Esophagus muscularis mucosa (tissue), 4 donors: ENCODE measurements at regions not wholly inside any gene's neighbourhood (a gene's known extent, or its start where the extent isn't known, plus 50 kb on each side); places are given as distances from the start of the nearest gene placed in this dataset.

Source experiments
- DNase-seq: peaks from one replicate; pipeline ENCODE4 v3.0.0-alpha.2; 2017; ENCODE audit errors: extremely low spot score
- H3K27ac ChIP-seq, 4 donors: fragments of 200-600 bp; sonication (generic); replicated peaks in 1 of 4; 1 replicate in 3 of 4; 2 replicates in 1 of 4; pipeline ENCODE4 v1.5.1; 2016 to 2019; ENCODE audit warnings: mild to moderate bottlenecking in 1 of 4
- H3K27me3 ChIP-seq, 4 donors: fragments of 200-600 bp; sonication (generic); one replicate each; pipeline versions ENCODE4 v1.5.1 to v1.6.0; 2016 to 2019
- H3K36me3 ChIP-seq, 4 donors: fragments of 200-600 bp; sonication (generic); one replicate each; pipeline ENCODE4 v1.5.1; 2016 to 2019
- H3K4me1 ChIP-seq, 4 donors: fragments of 200-600 bp; sonication (generic); one replicate each; pipeline ENCODE4 v1.5.1; 2016 to 2019
- H3K4me3 ChIP-seq, 4 donors: fragments of 200-600 bp; sonication (generic); 1 replicate in 2 of 4; 2 replicates in 2 of 4; pipeline ENCODE4 v1.5.1; 2016 to 2019; ENCODE audit warnings: mild to moderate bottlenecking in 4 of 4, moderate library complexity in 1 of 4
- H3K9me3 ChIP-seq, 4 donors: fragments of 200-600 bp; sonication (generic); 1 replicate in 3 of 4; 2 replicates in 1 of 4; pipeline ENCODE4 v1.5.1; 2016 to 2019
- EP300 ChIP-seq: sonication (generic); formaldehyde crosslinking; IDR thresholded peaks from one replicate; pipeline ENCODE4 v1.6.1; 2017; ENCODE audit warnings: antibody characterized with exemption
- POLR2A ChIP-seq: fragments of 450-650 bp; IDR thresholded peaks from one replicate; pipeline ENCODE4 v1.6.1; 2017; ENCODE audit warnings: antibody characterized with exemption, moderate library complexity, mild to moderate bottlenecking, low read depth
- POLR2AphosphoS5 ChIP-seq, 2 donors: sonication (generic); formaldehyde crosslinking; IDR thresholded peaks; one replicate each; pipeline ENCODE4 v1.6.1; 2017; ENCODE audit warnings: antibody characterized with exemption in 2 of 2
- WGBS: methylation state at CpG from one replicate; pipeline ENCODE4 v1.1.5; 2018; 5-methylcytosine and 5-hydroxymethylcytosine counted together
- intact Hi-C: fragments of 100-400 bp; cut with DNase I; formaldehyde crosslinking; loops from one replicate; pipeline ENCODE4 v1.15.1; 2023
- TF ChIP-seq, protein P1 (sequence below), 3 experiments: fragments of 200-600 bp in 2 of 3; fragments of 450-650 bp in 1 of 3; sonication (generic) in 2 of 3; IDR thresholded peaks; one replicate each; pipeline ENCODE4 v1.5.1; 2017 to 2019; ENCODE audit warnings: antibody characterized with exemption in 3 of 3, mild to moderate bottlenecking in 2 of 3, moderate library complexity in 1 of 3

GRCh38 chr15:95304151-95304946, 1026.2 kb upstream of the NR2F2 start:
- 41% methylated on average over 12 of the region's 12 CpGs for WGBS
- no peaks in the 10 kb centered on the region for H3K36me3 ChIP-seq
- H3K4me3 ChIP-seq: peak overlapping the region in 2 of 4 donors; percentile 8 to 21
- H3K4me1 ChIP-seq: peaks cover 11 to 13% (median 12%) of the 10 kb centered on the region in 4 donors
- H3K9me3 ChIP-seq: no peaks in the 10 kb centered on the region
- intact Hi-C loops: no loop called here
- DNase-seq: no peak
- TF ChIP-seq, protein P1, sequence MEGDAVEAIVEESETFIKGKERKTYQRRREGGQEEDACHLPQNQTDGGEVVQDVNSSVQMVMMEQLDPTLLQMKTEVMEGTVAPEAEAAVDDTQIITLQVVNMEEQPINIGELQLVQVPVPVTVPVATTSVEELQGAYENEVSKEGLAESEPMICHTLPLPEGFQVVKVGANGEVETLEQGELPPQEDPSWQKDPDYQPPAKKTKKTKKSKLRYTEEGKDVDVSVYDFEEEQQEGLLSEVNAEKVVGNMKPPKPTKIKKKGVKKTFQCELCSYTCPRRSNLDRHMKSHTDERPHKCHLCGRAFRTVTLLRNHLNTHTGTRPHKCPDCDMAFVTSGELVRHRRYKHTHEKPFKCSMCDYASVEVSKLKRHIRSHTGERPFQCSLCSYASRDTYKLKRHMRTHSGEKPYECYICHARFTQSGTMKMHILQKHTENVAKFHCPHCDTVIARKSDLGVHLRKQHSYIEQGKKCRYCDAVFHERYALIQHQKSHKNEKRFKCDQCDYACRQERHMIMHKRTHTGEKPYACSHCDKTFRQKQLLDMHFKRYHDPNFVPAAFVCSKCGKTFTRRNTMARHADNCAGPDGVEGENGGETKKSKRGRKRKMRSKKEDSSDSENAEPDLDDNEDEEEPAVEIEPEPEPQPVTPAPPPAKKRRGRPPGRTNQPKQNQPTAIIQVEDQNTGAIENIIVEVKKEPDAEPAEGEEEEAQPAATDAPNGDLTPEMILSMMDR (IDR thresholded peaks at IDR 0.05): no peak
- no peak for TF ChIP-seq EP300
- peak; percentile 30 to 44 for TF ChIP-seq POLR2AphosphoS5 (IDR thresholded peaks at IDR 0.05)
- no peak for TF ChIP-seq POLR2A
- H3K27me3 ChIP-seq: no peaks in the 10 kb centered on the region
- H3K27ac ChIP-seq: peak overlapping the region; percentile 59 to 72 (median 72)

- 57% methylated on average over 4 of the region's 4 CpGs for WGBS
- Histone ChIP-seq H3K27me3 (no peaks in the 10 kb centered on the region), H3K36me3 (no peaks in the 10 kb centered on the region), H3K9me3 (no peaks in the 10 kb centered on the region), H3K27ac (peak overlapping the region; percentile 59 to 72 (median 72)), H3K4me3 (peak overlapping the region in 1 of 4 donors; percentile 8), H3K4me1 (peaks cover 11 to 13% (median 12%) of the 10 kb centered on the region in 4 donors)
- DNase-seq: no peak
- no peak for TF ChIP-seq POLR2A
- no peak for TF ChIP-seq POLR2AphosphoS5 (IDR thresholded peaks at IDR 0.05)
- no peak for TF ChIP-seq EP300
- TF ChIP-seq, protein P1 (IDR thresholded peaks at IDR 0.05): no peak
- intact Hi-C loops: no loop called here
Observed at GRCh38 chr15:95304947-95305400, 1025.5 kb upstream of the NR2F2 start.

GRCh38 chr15:95307115-95307514, 1023.4 kb upstream of the NR2F2 start:
- TF ChIP-seq POLR2A (no peak), POLR2AphosphoS5 (IDR thresholded peaks at IDR 0.05) (no peak), EP300 (no peak)
- TF ChIP-seq, protein P1 (IDR thresholded peaks at IDR 0.05): no peak
- intact Hi-C loops: no loop called here
- DNase-seq: no peak
- Histone ChIP-seq H3K4me3 (no peak overlapping the region), H3K27me3 (no peaks in the 10 kb centered on the region), H3K9me3 (no peaks in the 10 kb centered on the region), H3K36me3 (no peaks in the 10 kb centered on the region), H3K27ac (no peak overlapping the region), H3K4me1 (peaks cover 9 to 13% (median 11%) of the 10 kb centered on the region in 4 donors)
- WGBS: 94% methylated on average over 4 of the region's 4 CpGs

DNA sequence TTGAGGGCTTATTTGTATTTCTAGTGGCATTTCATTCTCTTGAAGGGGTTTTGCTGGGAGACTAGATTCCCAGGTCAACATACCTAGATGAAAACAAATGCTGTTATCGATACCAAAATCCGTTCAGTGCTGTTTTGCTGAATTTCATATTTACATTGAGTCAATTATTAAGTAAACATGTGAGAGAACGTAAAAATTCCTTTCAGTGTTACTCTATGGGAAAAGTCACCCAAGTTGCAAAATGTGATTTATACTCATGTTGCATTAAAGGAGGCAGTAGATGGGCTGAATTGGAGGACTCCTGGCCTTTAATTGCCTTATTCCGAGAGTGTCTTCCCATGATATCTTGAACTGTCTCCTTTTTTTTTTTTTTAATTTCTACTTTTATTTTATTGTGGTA, 1011.3 kb upstream of the NR2F2 start:
- 89% methylated on average over 4 of the region's 4 CpGs for whole genome bisulfite sequencing

More for the DNA sequence above, 1011.3 kb upstream of the NR2F2 start:
- intact Hi-C loops: no loop called here
- Histone ChIP-seq H3K4me1 (no peaks in the 10 kb centered on the region), H3K36me3 (no peaks in the 10 kb centered on the region), H3K27ac (no peak overlapping the region), H3K9me3 (no peaks in the 10 kb centered on the region), H3K27me3 (no peaks in the 10 kb centered on the region), H3K4me3 (no peak overlapping the region)
- no peak for DNase-seq
- TF ChIP-seq POLR2A (no peak), POLR2AphosphoS5 (IDR thresholded peaks at IDR 0.05) (no peak), EP300 (no peak)
- TF ChIP-seq, protein P1 (IDR thresholded peaks at IDR 0.05): no peak
